ENCODE measurements at regions not wholly inside any gene's neighbourhood (a gene's known extent, or its start where the extent isn't known, plus 50 kb on each side); places are given as distances from the start of the nearest gene placed in this dataset.
A peak's percentile ranks its signal among the peaks of the same experiment; 100 is the strongest.

- Histone ChIP-seq H3K4me3 (ENCODE audit: low read depth in 2 of 2, low read length in 1 of 2) (no peak overlapping the region), H3K4me1 (ENCODE audit: control insufficient read depth in 1 of 2, insufficient read depth in 2 of 2, low read depth in 1 of 2, low read length in 1 of 2) (no peaks in the 10 kb centered on the region), H3K9ac (no peak overlapping the region), H3K9me3 (0 out of 2 replicates have a peak, but pooled peaks cover 6% of the 10 kb centered on the region), H3K27ac (ENCODE audit: low read depth in 2 of 2, low read length in 1 of 2) (no peak overlapping the region), H3K27me3 (ENCODE audit: insufficient read depth) (no peaks in the 10 kb centered on the region), H3K9me2 (no peaks in the 10 kb centered on the region), H3K79me2 (ENCODE audit: insufficient read depth) (no peaks in the 10 kb centered on the region), H3F3A (replicated peaks; ENCODE audit: insufficient read depth) (no peaks in the 10 kb centered on the region), H3K4me2 (no peak overlapping the region), H2AFZ (ENCODE audit: low read depth) (no peak overlapping the region), H4K20me1 (ENCODE audit: insufficient read depth) (no peaks in the 10 kb centered on the region), H3K36me3 (replicated peaks in 1 of 2; ENCODE audit: control insufficient read depth in 1 of 2, insufficient read depth in 2 of 2, low read length in 1 of 2) (no peaks in the 10 kb centered on the region)
- CTCF ChIA-PET: no interaction called here
- 0% methylated on average over 1 of the region's 1 CpG for WGBS (ENCODE audit: low lambda C conversion rate)
- DNase-seq: no peak
- TF ChIP-seq RCOR1 (IDR thresholded peaks at IDR 0.05; ENCODE audit: low read length) (no peak), SMC3 (IDR thresholded peaks at IDR 0.05; ENCODE audit: low read depth, low read length) (no peak), TAF1 (IDR thresholded peaks at IDR 0.05; ENCODE audit: borderline replicate concordance, low read depth, low read length) (no peak), REST (IDR thresholded peaks at IDR 0.05; ENCODE audit: low read depth, low read length) (no peak), CHD2 (IDR thresholded peaks at IDR 0.05; ENCODE audit: low read length, partially characterized antibody) (no peak), MAX (IDR thresholded peaks at IDR 0.05; ENCODE audit: low read depth) (no peak), PBX3 (IDR thresholded peaks at IDR 0.05) (no peak), MEF2A (IDR thresholded peaks at IDR 0.05; ENCODE audit: borderline replicate concordance, low read depth) (no peak), RXRA (IDR thresholded peaks at IDR 0.05; ENCODE audit: borderline replicate concordance, low read depth) (no peak), RFX5 (IDR thresholded peaks at IDR 0.05; ENCODE audit: low read length) (no peak)
- POLR2A ChIA-PET: no interaction called here
Observed at GRCh38 chr3:166917437-166917836, 462.7 kb downstream of the ZBBX start.

GRCh38 chr3:166902374-166902773 is 477.7 kb downstream of the ZBBX start:
- no peak for DNase-seq
- no peaks in the 10 kb centered on the region for H3K27me3 ChIP-seq (ENCODE audit: insufficient read depth)
- no peaks in the 10 kb centered on the region for H3K36me3 ChIP-seq (replicated peaks in 1 of 2; ENCODE audit: control insufficient read depth in 1 of 2, insufficient read depth in 2 of 2, low read length in 1 of 2)
- peak; percentile 38 for TF ChIP-seq CTCF (IDR thresholded peaks at IDR 0.05)
- TF ChIP-seq RFX5 (IDR thresholded peaks at IDR 0.05; ENCODE audit: low read length): no peak
- H3K4me2 ChIP-seq: no peak overlapping the region
- no peak overlapping the region for H3K9ac ChIP-seq
- H3K9me2 ChIP-seq: no peaks in the 10 kb centered on the region
- no peaks in the 10 kb centered on the region for H3K9me3 ChIP-seq
- no peak overlapping the region for H2AFZ ChIP-seq (ENCODE audit: low read depth)
- CTCF ChIA-PET: interaction anchor here (1.0 to 1.4 kb wide), 2 partner anchors 10 to 182 kb away, joined by 3 read pairs; no protein-coding TSS in a partner anchor
- no peak overlapping the region for H3K4me3 ChIP-seq (ENCODE audit: low read depth in 2 of 2, low read length in 1 of 2)
- H3F3A ChIP-seq (replicated peaks; ENCODE audit: insufficient read depth): no peaks in the 10 kb centered on the region
- no peak overlapping the region for H3K27ac ChIP-seq (ENCODE audit: low read depth in 2 of 2, low read length in 1 of 2)
- no peaks in the 10 kb centered on the region for H3K79me2 ChIP-seq (ENCODE audit: insufficient read depth)
- POLR2A ChIA-PET: no interaction called here
- H4K20me1 ChIP-seq (ENCODE audit: insufficient read depth): no peaks in the 10 kb centered on the region
- no peaks in the 10 kb centered on the region for H3K4me1 ChIP-seq (ENCODE audit: control insufficient read depth in 1 of 2, insufficient read depth in 2 of 2, low read depth in 1 of 2, low read length in 1 of 2)
